Neural cell (in vitro differentiated cells): ENCODE measurements at regions not wholly inside any gene's neighbourhood (a gene's known extent, or its start where the extent isn't known, plus 50 kb on each side); places are given as distances from the start of the nearest gene placed in this dataset.

ENCODE experiments used
- POLR2AphosphoS5 ChIP-seq: IDR thresholded peaks from 2 replicates; pipeline ENCODE4 v1.6.1; 2012
- TF ChIP-seq, protein P1 (sequence below): fragments of 450-650 bp; IDR thresholded peaks from 2 replicates; pipeline ENCODE4 v1.5.1; 2014; ENCODE audit warnings: antibody characterized with exemption, mild to moderate bottlenecking, moderate library complexity; ENCODE audit not compliant: poor library complexity, severe bottlenecking

DNA sequence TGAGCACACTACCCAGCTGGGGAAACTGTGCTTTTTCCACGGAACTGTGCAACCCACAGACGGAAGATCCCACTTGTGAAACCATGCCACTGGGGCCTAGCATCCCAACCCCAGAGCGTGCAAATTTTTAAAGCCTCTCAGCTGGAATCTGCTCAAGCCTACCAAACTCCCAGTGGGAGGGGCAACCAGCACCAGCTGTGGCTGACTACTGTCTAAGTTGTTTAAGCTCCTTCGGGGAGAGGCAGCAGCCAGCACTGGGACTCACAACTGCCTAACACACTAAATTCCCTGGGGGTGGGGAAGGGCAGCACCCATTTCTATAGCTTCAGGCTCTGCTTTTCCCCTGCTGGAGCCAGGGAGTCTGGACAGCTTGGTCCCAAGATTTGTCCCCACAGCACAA lies 287.6 kb upstream of the MSX2 start:
- no peak for TF ChIP-seq POLR2AphosphoS5
- TF ChIP-seq, protein P1, sequence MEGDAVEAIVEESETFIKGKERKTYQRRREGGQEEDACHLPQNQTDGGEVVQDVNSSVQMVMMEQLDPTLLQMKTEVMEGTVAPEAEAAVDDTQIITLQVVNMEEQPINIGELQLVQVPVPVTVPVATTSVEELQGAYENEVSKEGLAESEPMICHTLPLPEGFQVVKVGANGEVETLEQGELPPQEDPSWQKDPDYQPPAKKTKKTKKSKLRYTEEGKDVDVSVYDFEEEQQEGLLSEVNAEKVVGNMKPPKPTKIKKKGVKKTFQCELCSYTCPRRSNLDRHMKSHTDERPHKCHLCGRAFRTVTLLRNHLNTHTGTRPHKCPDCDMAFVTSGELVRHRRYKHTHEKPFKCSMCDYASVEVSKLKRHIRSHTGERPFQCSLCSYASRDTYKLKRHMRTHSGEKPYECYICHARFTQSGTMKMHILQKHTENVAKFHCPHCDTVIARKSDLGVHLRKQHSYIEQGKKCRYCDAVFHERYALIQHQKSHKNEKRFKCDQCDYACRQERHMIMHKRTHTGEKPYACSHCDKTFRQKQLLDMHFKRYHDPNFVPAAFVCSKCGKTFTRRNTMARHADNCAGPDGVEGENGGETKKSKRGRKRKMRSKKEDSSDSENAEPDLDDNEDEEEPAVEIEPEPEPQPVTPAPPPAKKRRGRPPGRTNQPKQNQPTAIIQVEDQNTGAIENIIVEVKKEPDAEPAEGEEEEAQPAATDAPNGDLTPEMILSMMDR, result no peak
